GM12891 (cell line): ENCODE measurements at regions not wholly inside any gene's neighbourhood (a gene's known extent, or its start where the extent isn't known, plus 50 kb on each side); places are given as distances from the start of the nearest gene placed in this dataset.

ENCODE experiments used
- DNase-seq: peaks from one replicate; pipeline ENCODE4 v3.0.0; 2011; ENCODE audit warnings: low spot score; ENCODE audit not compliant: insufficient read length
- FAIRE-seq: peaks from 2 replicates; lab custom pipeline; 2011; peaks lifted over from hg19 to GRCh38; lab: Jason Lieb, UNC
- PAX5 ChIP-seq: IDR thresholded peaks from 2 replicates; pipeline ENCODE4 v1.6.1; 2011; ENCODE audit warnings: low read length, moderate library complexity, mild to moderate bottlenecking; ENCODE audit not compliant: insufficient read depth, severe bottlenecking
- POLR2A ChIP-seq: IDR thresholded peaks from 2 replicates; pipeline ENCODE4 v1.6.1; 2011; ENCODE audit warnings: low read depth, low read length, control low read depth
- POLR2AphosphoS5 ChIP-seq: IDR thresholded peaks from 2 replicates; pipeline ENCODE4 v1.6.1; 2011; ENCODE audit warnings: low read depth, low read length, control low read depth
- POU2F2 ChIP-seq: IDR thresholded peaks from 2 replicates; pipeline ENCODE4 v1.6.1; 2011; ENCODE audit warnings: low read depth, mild to moderate bottlenecking, control low read depth, low read length, moderate library complexity
- SPI1 ChIP-seq: IDR thresholded peaks from 2 replicates; pipeline ENCODE4 v1.6.1; 2011; ENCODE audit warnings: low read depth, low read length, control low read depth
- TAF1 ChIP-seq: IDR thresholded peaks from 2 replicates; pipeline ENCODE4 v1.6.1; 2011; ENCODE audit warnings: low read depth, low read length, control low read depth

DNA sequence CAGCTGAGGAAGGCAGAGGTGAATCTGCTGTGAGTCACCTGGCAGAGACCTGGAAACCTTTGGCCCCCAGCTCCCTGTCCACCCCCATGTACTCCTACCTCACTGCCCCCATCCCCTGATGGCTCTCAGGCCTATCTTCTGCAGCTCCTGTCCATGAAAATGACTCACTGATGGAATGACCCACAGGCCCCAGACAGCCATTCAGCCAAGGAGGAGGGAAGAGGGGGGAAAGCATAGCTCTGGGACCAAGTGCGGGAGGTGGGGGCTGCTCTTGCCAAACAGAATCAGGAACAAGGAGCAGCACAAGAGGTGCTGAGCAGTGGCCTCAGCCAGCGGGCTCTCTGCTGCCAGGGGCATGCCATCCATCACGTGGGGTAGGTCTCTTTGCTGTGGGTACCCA is 111.4 kb upstream of the C1QTNF9B start:
- DNase-seq (no peak), FAIRE-seq (no peak)
- TF ChIP-seq POU2F2 (no peak), TAF1 (no peak), PAX5 (no peak), POLR2A (no peak), POLR2AphosphoS5 (no peak), SPI1 (no peak)

DNA sequence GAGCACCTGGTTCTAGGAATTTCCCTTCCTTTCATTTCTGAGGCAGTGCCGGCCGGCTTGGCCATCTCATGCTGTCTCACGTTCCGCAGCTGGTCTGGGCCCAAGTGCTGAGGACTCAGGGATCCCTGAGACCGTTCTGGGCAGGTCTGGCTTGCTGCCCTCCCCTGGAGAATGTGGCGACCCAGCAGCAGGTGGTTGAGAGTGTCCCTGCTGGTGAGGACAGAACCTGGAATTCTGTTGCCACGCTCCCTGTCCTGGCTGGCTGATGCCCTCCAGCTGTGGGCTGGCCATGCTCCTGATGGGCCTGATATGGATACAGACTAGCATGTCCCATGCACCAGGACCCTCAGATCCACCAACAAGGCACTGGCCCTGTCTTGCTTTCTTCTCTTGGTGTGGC is 114.0 kb upstream of the C1QTNF9B start:
- TF ChIP-seq POLR2A (no peak), PAX5 (no peak), POU2F2 (no peak)
- no peak for DNase-seq
- no peak for FAIRE-seq

DNA sequence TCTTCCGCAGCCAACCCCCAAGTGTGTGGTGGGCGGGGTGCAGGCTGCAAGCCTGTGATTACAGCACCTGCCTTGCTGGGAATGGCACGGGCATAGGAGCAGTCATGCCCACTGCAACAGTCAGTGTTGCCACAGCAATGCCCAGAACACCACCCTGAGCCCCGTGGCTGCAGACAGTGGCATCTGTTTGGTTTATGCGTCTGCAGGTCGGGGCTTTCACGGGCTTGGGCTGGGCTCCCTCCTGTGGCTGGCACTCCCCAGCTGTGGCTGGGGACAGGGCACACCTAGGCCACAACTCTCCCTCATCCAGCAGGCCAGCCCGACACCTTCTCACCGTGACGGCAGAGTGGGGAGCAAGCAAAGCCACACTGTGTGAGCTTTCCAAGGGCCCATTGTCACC is 115.3 kb upstream of the C1QTNF9B start:
- DNase-seq = no peak
- FAIRE-seq = no peak
- TF ChIP-seq POLR2A = no peak
- no peak for TF ChIP-seq TAF1
- TF ChIP-seq POLR2AphosphoS5 = no peak
- no peak for TF ChIP-seq PAX5
- TF ChIP-seq POU2F2 = no peak
- TF ChIP-seq SPI1 = no peak

DNA sequence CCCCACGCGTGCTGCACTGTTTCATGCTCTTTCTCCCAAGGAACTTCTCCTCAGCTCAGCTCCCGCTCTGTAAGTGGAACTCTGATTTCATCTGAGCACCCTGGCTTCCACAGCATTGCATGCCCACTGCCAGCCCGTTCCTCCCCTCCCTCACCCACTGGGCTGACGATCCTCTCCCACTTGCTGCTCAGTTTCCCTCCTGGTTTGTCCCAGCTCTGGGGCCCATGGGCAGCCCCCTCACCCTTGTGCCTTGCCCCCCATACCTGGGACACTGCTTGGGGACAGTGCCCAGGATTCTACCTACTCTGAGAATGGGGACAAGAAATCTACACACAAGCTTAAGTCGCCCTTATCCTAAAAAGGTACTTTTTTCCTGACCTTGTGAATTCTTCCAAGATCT is 115.9 kb upstream of the C1QTNF9B start:
- no peak for FAIRE-seq
- no peak for TF ChIP-seq POLR2AphosphoS5
- TF ChIP-seq SPI1 = no peak
- TF ChIP-seq PAX5 = no peak
- TF ChIP-seq POU2F2 = no peak
- no peak for TF ChIP-seq TAF1
- TF ChIP-seq POLR2A = no peak

DNA sequence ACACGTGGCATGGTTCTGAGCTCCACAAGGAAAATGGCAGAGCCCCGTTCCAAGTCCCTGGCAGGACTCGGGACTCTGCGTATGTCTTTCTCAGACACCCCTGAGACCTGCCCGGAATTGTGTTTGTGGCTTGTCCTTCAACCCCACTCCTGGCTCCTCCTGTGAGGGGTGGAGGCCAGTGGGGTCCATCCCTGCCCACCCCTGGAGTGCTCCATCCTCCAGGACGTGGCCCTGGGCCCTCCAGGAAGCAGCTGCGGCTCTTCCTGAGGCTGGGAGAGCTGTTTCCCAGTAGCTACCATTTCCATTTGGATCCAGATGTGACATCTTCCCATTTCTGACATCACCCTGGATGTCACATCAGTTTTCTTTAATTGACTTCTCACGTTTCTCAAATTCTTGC is 118.7 kb upstream of the C1QTNF9B start:
- FAIRE-seq (no peak), DNase-seq (no peak)
- TF ChIP-seq POLR2A = no peak
- no peak for TF ChIP-seq TAF1
- TF ChIP-seq SPI1 = no peak
- TF ChIP-seq POU2F2 = no peak

More for the DNA sequence above, 115.9 kb upstream of the C1QTNF9B start:
- DNase-seq = no peak

DNA sequence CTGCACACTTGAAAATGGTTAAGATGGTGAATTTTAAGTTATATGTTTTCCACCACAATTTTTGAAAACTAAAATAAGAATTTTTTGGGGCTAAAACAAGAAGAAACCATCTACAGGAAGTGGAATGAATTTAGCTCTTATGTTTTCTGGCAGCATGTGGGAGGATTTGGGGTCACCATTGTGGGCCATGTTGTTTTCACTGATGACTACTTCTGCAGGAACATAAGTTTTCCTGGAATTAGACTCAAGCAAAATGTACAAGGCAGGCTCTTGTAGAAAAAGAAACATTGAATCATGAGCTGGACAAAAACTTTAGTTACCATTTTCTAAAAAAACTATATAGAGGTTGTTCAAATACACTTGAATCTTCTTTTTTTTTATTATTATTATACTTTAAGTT is 125.3 kb upstream of the C1QTNF9B start:
- TF ChIP-seq POU2F2 (no peak), TAF1 (no peak), PAX5 (no peak), SPI1 (no peak), POLR2A (no peak), POLR2AphosphoS5 (no peak)
- DNase-seq (no peak), FAIRE-seq (no peak)

DNA sequence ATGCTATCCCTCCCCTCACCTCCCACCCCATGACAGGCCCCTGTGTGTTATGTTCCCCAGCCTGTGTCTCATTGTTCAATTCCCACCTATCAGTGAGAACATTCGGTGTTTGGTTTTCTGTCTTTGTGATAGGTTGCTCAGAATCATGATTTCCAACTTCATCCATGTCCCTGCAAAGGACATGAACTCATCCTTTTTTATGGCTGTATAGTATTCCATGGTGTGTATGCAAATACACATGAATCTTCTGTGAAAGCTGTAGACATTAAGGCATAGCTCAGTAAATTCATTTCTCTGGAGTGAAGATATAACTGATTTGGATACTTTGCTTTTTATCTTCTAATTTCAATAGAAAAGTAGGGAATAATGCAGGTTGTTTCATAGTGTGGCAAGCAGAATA is 125.8 kb upstream of the C1QTNF9B start:
- DNase-seq (no peak), FAIRE-seq (no peak)
- no peak for TF ChIP-seq TAF1
- TF ChIP-seq POLR2AphosphoS5 = no peak
- no peak for TF ChIP-seq PAX5

DNA sequence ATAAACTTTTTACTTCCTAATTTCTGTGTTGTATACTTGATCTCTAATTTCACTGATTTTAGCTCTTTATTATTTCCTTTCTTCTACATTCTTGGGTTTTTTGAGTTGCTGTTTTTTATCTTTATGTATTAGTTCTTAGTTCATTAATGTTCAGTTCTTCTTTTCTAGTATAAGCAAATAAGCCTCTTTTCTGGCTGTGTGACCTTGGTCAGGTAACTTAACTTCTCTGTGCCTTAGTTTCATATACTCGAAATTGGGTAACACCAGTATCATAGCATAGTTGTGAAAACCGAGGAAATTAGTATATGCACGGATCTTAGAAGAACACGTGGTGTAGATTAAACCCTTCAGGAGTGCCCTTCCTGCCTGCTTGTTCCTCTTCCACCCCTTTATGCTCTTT is 130.2 kb upstream of the C1QTNF9B start:
- DNase-seq = no peak
- no peak for FAIRE-seq
- TF ChIP-seq PAX5 (no peak), SPI1 (no peak), TAF1 (no peak), POU2F2 (no peak), POLR2A (no peak), POLR2AphosphoS5 (no peak)

DNA sequence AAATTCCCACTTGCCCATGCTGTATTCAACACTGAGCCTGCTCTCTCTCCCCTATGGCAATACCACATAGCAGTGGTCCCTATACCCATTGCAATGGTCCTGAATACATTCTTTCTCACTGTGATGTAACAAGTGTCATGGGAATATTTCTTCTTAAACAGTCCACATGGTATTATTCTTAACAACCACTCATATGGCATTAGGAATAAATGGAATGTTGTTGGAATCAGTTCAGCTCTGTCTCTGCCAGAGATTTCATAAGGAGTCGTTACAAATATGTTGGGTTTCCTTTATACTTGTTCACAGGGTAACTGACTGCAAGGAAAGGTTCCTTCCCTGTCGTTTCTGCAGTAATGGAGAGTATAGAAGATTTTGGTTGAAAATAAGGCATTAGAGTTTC is 128.3 kb upstream of the SPATA13 start:
- FAIRE-seq = no peak
- no peak for DNase-seq
- TF ChIP-seq PAX5 = no peak
- TF ChIP-seq SPI1 = no peak
- TF ChIP-seq POU2F2 = no peak
- TF ChIP-seq POLR2AphosphoS5 = no peak
- no peak for TF ChIP-seq POLR2A

DNA sequence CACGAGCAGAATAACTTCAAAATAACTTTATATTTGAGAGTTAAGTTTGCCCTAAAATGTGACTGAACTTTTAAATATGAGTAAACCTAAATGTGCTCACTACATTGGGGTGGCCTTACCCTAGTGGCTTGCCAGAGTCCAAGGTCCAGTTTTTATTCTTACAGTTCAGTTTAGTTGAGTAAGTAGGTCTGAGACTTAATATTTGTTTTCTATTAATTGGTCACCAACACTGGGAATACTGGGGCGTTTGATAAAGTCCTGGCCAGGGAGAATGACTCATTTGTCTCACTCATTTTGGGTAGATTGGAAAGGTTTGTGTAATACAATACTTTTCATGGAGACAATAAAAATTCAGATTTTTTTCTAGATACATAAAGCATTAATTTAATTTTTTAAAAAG is 127.8 kb upstream of the SPATA13 start:
- TF ChIP-seq POLR2AphosphoS5 (no peak), SPI1 (no peak), POU2F2 (no peak), PAX5 (no peak), TAF1 (no peak), POLR2A (no peak)
- no peak for FAIRE-seq
- DNase-seq = no peak

DNA sequence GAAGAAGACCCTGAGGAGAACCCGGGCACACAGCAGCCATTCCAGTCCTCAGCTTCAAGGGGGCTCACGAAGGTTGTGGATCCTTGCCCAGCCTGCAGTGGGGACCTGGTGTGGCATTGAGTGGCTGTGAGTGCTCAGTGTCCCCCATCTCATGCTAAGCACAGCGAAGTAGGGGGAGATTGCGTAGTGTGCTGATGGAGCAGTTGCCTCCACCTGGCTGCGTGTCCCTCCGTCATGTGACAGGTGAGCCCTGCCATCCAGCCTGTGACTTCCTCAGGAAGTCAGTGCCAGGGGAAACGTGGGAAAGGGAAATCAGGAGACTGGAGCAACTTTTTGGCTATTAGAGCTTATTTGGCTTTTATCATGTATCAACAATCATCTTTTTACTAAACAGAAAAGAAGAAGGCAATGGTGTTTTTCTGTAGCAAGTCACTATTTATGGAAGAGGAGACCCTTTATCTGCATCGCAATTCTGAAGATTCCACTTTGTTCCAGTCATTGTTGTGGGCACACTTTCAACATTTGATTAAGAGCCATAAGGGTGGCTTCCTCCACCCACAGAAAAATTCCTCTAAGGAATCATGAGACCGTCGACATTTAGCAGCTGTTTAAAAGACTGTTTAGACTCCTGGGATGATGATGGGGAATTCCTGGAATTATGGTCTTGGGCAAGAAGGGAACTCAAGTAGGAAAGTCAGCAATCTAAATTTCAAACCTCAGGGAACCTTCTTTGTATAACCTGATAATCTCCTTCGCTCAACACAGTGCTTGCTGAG is 126.8 kb upstream of the SPATA13 start:
- FAIRE-seq (no peak), DNase-seq (no peak)
- no peak for TF ChIP-seq PAX5
- TF ChIP-seq POLR2A = no peak
- TF ChIP-seq SPI1 = no peak
- TF ChIP-seq POU2F2 = no peak
- TF ChIP-seq TAF1 = no peak
